ENCODE measurements at regions not wholly inside any gene's neighbourhood (a gene's known extent, or its start where the extent isn't known, plus 50 kb on each side); places are given as distances from the start of the nearest gene placed in this dataset.

DNA sequence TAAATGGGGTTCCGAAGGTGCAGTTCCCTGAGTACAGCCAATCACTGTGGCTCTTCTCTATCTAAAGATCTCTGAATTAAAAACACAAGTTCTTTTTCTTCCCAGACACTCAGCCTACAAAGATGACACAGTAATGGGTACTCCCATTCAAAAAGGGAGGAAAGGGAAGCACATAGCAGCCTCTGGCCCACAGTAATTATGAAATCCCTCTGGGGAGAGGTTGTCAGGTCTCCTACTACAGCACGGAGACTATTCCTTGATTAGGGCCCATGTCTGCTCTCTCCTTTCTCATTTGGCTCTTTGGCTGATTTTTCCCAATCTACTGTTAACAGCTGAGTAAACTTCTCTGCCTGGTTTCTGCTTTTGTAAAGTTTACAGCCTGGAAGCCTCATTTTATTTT is 62.0 kb upstream of the RANBP3L start (continued):
- TF ChIP-seq, protein P1, sequence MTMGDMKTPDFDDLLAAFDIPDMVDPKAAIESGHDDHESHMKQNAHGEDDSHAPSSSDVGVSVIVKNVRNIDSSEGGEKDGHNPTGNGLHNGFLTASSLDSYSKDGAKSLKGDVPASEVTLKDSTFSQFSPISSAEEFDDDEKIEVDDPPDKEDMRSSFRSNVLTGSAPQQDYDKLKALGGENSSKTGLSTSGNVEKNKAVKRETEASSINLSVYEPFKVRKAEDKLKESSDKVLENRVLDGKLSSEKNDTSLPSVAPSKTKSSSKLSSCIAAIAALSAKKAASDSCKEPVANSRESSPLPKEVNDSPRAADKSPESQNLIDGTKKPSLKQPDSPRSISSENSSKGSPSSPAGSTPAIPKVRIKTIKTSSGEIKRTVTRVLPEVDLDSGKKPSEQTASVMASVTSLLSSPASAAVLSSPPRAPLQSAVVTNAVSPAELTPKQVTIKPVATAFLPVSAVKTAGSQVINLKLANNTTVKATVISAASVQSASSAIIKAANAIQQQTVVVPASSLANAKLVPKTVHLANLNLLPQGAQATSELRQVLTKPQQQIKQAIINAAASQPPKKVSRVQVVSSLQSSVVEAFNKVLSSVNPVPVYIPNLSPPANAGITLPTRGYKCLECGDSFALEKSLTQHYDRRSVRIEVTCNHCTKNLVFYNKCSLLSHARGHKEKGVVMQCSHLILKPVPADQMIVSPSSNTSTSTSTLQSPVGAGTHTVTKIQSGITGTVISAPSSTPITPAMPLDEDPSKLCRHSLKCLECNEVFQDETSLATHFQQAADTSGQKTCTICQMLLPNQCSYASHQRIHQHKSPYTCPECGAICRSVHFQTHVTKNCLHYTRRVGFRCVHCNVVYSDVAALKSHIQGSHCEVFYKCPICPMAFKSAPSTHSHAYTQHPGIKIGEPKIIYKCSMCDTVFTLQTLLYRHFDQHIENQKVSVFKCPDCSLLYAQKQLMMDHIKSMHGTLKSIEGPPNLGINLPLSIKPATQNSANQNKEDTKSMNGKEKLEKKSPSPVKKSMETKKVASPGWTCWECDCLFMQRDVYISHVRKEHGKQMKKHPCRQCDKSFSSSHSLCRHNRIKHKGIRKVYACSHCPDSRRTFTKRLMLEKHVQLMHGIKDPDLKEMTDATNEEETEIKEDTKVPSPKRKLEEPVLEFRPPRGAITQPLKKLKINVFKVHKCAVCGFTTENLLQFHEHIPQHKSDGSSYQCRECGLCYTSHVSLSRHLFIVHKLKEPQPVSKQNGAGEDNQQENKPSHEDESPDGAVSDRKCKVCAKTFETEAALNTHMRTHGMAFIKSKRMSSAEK (CRISPR knock-in tag; IDR thresholded peaks at IDR 0.05; ENCODE audit: borderline replicate concordance), result no peak
- TF ChIP-seq, protein P2, sequence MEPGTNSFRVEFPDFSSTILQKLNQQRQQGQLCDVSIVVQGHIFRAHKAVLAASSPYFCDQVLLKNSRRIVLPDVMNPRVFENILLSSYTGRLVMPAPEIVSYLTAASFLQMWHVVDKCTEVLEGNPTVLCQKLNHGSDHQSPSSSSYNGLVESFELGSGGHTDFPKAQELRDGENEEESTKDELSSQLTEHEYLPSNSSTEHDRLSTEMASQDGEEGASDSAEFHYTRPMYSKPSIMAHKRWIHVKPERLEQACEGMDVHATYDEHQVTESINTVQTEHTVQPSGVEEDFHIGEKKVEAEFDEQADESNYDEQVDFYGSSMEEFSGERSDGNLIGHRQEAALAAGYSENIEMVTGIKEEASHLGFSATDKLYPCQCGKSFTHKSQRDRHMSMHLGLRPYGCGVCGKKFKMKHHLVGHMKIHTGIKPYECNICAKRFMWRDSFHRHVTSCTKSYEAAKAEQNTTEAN (CRISPR knock-in tag; IDR thresholded peaks at IDR 0.05), result no peak
- no peak for TF ChIP-seq ZNF281 (CRISPR knock-in tag; IDR thresholded peaks at IDR 0.05)
- no peak for TF ChIP-seq ATF1 (CRISPR knock-in tag; IDR thresholded peaks at IDR 0.05)
- TF ChIP-seq RORB (CRISPR knock-in tag; IDR thresholded peaks at IDR 0.05), result no peak
- TF ChIP-seq ERG (CRISPR knock-in tag; IDR thresholded peaks at IDR 0.05), result no peak
- TF ChIP-seq PRDM15 (CRISPR knock-in tag; IDR thresholded peaks at IDR 0.05), result no peak
- TF ChIP-seq ZNF317 (CRISPR knock-in tag; IDR thresholded peaks at IDR 0.05; ENCODE audit: borderline replicate concordance, low read depth), result no peak

DNA sequence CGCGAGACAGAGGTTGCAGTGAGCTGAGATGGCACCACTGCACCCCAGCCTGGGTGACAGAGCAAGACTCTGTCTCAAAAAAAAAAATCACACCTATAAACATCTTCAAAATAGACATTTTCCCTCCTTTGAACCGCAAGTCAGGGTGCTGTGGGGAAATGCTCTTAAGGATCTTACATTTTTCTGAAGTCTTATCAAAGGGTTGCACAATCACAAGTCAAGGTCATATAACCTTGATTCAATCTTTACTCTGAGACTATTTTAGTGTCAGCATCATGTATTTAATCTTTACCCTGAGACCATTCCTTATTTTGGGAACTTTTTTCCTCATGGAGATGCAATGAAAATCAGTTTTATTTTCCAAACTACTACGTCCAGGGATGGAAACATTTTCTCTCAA is 62.8 kb upstream of the RANBP3L start:
- H3K9me3 Mint-ChIP-seq, result no peaks in the 10 kb centered on the region
- no peak for ATAC-seq
- ChIA-PET POLR2A (no interaction called here), CTCF (no interaction called here)
- peaks cover 6% of the 10 kb centered on the region; the same call in 1 of the 2 replicates for H3K4me1 Mint-ChIP-seq
- no peak overlapping the region for H3K4me3 Mint-ChIP-seq
- H3K36me3 Mint-ChIP-seq, result no peaks in the 10 kb centered on the region
- no peak overlapping the region for H3K27ac Mint-ChIP-seq
- DNase-seq (ENCODE audit: low spot score), result no peak
- no peaks in the 10 kb centered on the region for H3K27me3 Mint-ChIP-seq (ENCODE audit: low read depth)
- TF ChIP-seq IRF2 (CRISPR knock-in tag; IDR thresholded peaks at IDR 0.05; ENCODE audit: borderline replicate concordance, low read depth) (no peak), ZNF416 (CRISPR knock-in tag; IDR thresholded peaks at IDR 0.05) (no peak), FOXK1 (CRISPR knock-in tag; IDR thresholded peaks at IDR 0.05) (no peak), EMX1 (CRISPR knock-in tag; IDR thresholded peaks at IDR 0.05) (no peak), GABPB1 (CRISPR knock-in tag; IDR thresholded peaks at IDR 0.05) (no peak), E2F1 (CRISPR knock-in tag; IDR thresholded peaks at IDR 0.05) (no peak), FOXP4 (CRISPR knock-in tag; IDR thresholded peaks at IDR 0.05) (no peak), KAT7 (CRISPR knock-in tag; IDR thresholded peaks at IDR 0.05; ENCODE audit: borderline replicate concordance) (no peak), NFYB (CRISPR knock-in tag; conservative IDR thresholded peaks at IDR 0.05; ENCODE audit: low read depth) (no peak), ZNF317 (CRISPR knock-in tag; IDR thresholded peaks at IDR 0.05; ENCODE audit: borderline replicate concordance, low read depth) (no peak), ZNF232 (CRISPR knock-in tag; IDR thresholded peaks at IDR 0.05) (no peak), ZSCAN18 (CRISPR knock-in tag; IDR thresholded peaks at IDR 0.05) (no peak)
